Psoas muscle (tissue), 7 donors: ENCODE measurements at regions not wholly inside any gene's neighbourhood (a gene's known extent, or its start where the extent isn't known, plus 50 kb on each side); places are given as distances from the start of the nearest gene placed in this dataset.

Experiments used
- ATAC-seq, 4 donors: fragments of 200-7000 bp; cut with Tn5 transposase; one replicate each; pipeline ENCODE4 v1.9.1; 2020; ENCODE audit warnings: moderate library complexity in 3 of 4, mild to moderate bottlenecking in 2 of 4
- DNase-seq, 2 donors: peaks; one replicate each; pipeline ENCODE4 v3.0.0-alpha.2; 2020
- H3K27ac ChIP-seq: fragments of 200-600 bp; one replicate; pipeline ENCODE4 v1.8.0; 2022
- H3K27me3 ChIP-seq, 3 donors: fragments of 200-600 bp in 1 of 3; one replicate each; pipeline versions ENCODE4 v1.6.1 to v1.8.0; 2013 to 2022; ENCODE audit warnings: low read length in 2 of 3, mild to moderate bottlenecking in 2 of 3, moderate library complexity in 1 of 3; ENCODE audit not compliant: insufficient read depth in 3 of 3
- H3K36me3 ChIP-seq, 2 donors: fragments of 200-600 bp in 1 of 2; one replicate each; pipeline versions ENCODE4 v1.6.1 to v1.8.0; 2013 to 2022; ENCODE audit warnings: low read depth in 1 of 2, mild to moderate bottlenecking in 1 of 2, moderate library complexity in 1 of 2; ENCODE audit not compliant: insufficient read depth in 1 of 2
- H3K4me1 ChIP-seq: fragments of 200-600 bp; one replicate; pipeline ENCODE4 v1.8.0; 2022
- H3K4me3 ChIP-seq: fragments of 200-600 bp; one replicate; pipeline ENCODE4 v1.8.0; 2022; ENCODE audit warnings: mild to moderate bottlenecking
- H3K9me3 ChIP-seq: fragments of 200-600 bp; one replicate; pipeline ENCODE4 v1.8.0; 2022
- CTCF ChIP-seq: fragments of 200-600 bp; IDR thresholded peaks from one replicate; pipeline ENCODE4 v1.8.0; 2022; ENCODE audit warnings: antibody characterized with exemption
- WGBS, 3 donors: extraction: QIAGEN DNeasy Blood & Tissue Kit; methylation state at CpG; one replicate each; pipeline versions ENCODE4 v1.1.6 to v1.1.7; 2013; 5-methylcytosine and 5-hydroxymethylcytosine counted together
- intact Hi-C, 2 donors: fragments of 100-400 bp; cut with DNase I; formaldehyde crosslinking; loops; one replicate each; pipeline versions ENCODE4 v1.11.0 to v1.14.2; 2022
- donor health status: healthy with polysubstance abuse.
- donor health status: DM: no; HTN: no; CAD: no; lungs with moderate emphysema.
- donor health status: Bipolar disorder and iron deficiency.
- donor health status: healthy.
- donor health status: DM: yes; HTN: yes; CAD: no.
- donor health status: DM: no; HTN: no; CAD: no.
- donor health status: DM: yes; HTN: yes; CAD: no.

- H3K9me3 ChIP-seq, result no peaks in the 10 kb centered on the region
- 67 to 87% (median 69%) methylated on average over 1 of the region's 1 CpG for WGBS, 3 donors
Observed at GRCh38 chr18:40524881-40525280, 1430.2 kb upstream of the PIK3C3 start.

GRCh38 chr18:40523287-40523686 is 1431.7 kb upstream of the PIK3C3 start:
- Histone ChIP-seq H3K4me1 (no peaks in the 10 kb centered on the region), H3K27ac (no peak overlapping the region), H3K9me3 (no peaks in the 10 kb centered on the region), H3K36me3 (no peaks in the 10 kb centered on the region), H3K27me3 (no peaks in the 10 kb centered on the region), H3K4me3 (no peak overlapping the region)
- intact Hi-C loops, result no loop called here
- WGBS, 3 donors, result 53 to 73% (median 61%) methylated on average over 1 of the region's 1 CpG
- DNase-seq (no peak), ATAC-seq (no peak)
- TF ChIP-seq CTCF, result no peak

More at GRCh38 chr18:40524881-40525280, 1430.2 kb upstream of the PIK3C3 start:
- no peak overlapping the region for H3K27ac ChIP-seq
- no peaks in the 10 kb centered on the region for H3K36me3 ChIP-seq
- no peaks in the 10 kb centered on the region for H3K27me3 ChIP-seq
- no peak overlapping the region for H3K4me3 ChIP-seq
- ATAC-seq (no peak), DNase-seq (no peak)
- intact Hi-C loops, result no loop called here
- TF ChIP-seq CTCF, result no peak
- no peaks in the 10 kb centered on the region for H3K4me1 ChIP-seq

- TF ChIP-seq CTCF, result no peak
- ATAC-seq (no peak), DNase-seq (no peak)
- Histone ChIP-seq H3K36me3 (no peaks in the 10 kb centered on the region), H3K4me1 (no peaks in the 10 kb centered on the region), H3K27me3 (no peaks in the 10 kb centered on the region), H3K9me3 (no peaks in the 10 kb centered on the region), H3K27ac (no peak overlapping the region), H3K4me3 (no peak overlapping the region)
- 20 to 35% (median 22%) methylated on average over 1 of the region's 1 CpG for WGBS, 3 donors
- intact Hi-C loops, result no loop called here
Observed at GRCh38 chr18:40501026-40501425, 1454.0 kb upstream of the PIK3C3 start.

GRCh38 chr18:40494603-40495002 is 1460.4 kb upstream of the PIK3C3 start:
- Histone ChIP-seq H3K4me3 (no peak overlapping the region), H3K9me3 (no peaks in the 10 kb centered on the region), H3K27ac (no peak overlapping the region), H3K27me3 (no peaks in the 10 kb centered on the region), H3K4me1 (no peaks in the 10 kb centered on the region), H3K36me3 (no peaks in the 10 kb centered on the region)
- WGBS, 3 donors, result 81 to 84% (median 83%) methylated on average over 2 of the region's 2 CpGs
- TF ChIP-seq CTCF, result no peak
- ATAC-seq, result no peak
- intact Hi-C loops, result no loop called here
- no peak for DNase-seq

- Histone ChIP-seq H3K9me3 (no peaks in the 10 kb centered on the region), H3K36me3 (no peaks in the 10 kb centered on the region), H3K27me3 (no peaks in the 10 kb centered on the region), H3K4me1 (no peaks in the 10 kb centered on the region), H3K27ac (no peak overlapping the region), H3K4me3 (no peak overlapping the region)
- DNase-seq (no peak), ATAC-seq (no peak)
- no peak for TF ChIP-seq CTCF
- 78 to 88% (median 88%) methylated on average over 4 of the region's 4 CpGs for WGBS, 3 donors
- intact Hi-C loops, result no loop called here
Observed at GRCh38 chr18:40493316-40493715, 1461.7 kb upstream of the PIK3C3 start.
